RWPE2 (cell line): ENCODE measurements at regions not wholly inside any gene's neighbourhood (a gene's known extent, or its start where the extent isn't known, plus 50 kb on each side); places are given as distances from the start of the nearest gene placed in this dataset.

Experiments
- ATAC-seq: fragments of 200-7000 bp; cut with Tn5 transposase; 3 replicates; pipeline ENCODE4 v1.9.1; 2021; ENCODE audit warnings: low read depth
- DNase-seq: peaks from one replicate; pipeline ENCODE4 v3.0.0-alpha.2; 2020; ENCODE audit warnings: low spot score
- H3K27ac ChIP-seq: fragments of 450-650 bp; 2 replicates; pipeline ENCODE4 v1.5.1; 2017; ENCODE audit warnings: mild to moderate bottlenecking; ENCODE audit not compliant: poor library complexity, severe bottlenecking
- H3K27me3 ChIP-seq: fragments of 250-450 bp; sonication (Bioruptor Pico); 2 replicates; pipeline ENCODE4 v1.5.1; 2021; ENCODE audit warnings: mild to moderate bottlenecking, moderate library complexity; ENCODE audit not compliant: insufficient read depth, poor library complexity, severe bottlenecking
- H3K36me3 ChIP-seq: fragments of 250-450 bp; sonication (Bioruptor Pico); 2 replicates; pipeline ENCODE4 v1.5.1; 2020; ENCODE audit warnings: low read depth, mild to moderate bottlenecking, moderate library complexity
- H3K4me1 ChIP-seq: fragments of 250-450 bp; sonication (Bioruptor Pico); 2 replicates; pipeline ENCODE4 v1.5.1; 2021; ENCODE audit warnings: mild to moderate bottlenecking, moderate library complexity; ENCODE audit not compliant: insufficient read depth, poor library complexity, severe bottlenecking
- H3K4me3 ChIP-seq: fragments of 250-450 bp; sonication (Bioruptor Pico); 2 replicates; pipeline ENCODE4 v1.5.1; 2021; ENCODE audit warnings: mild to moderate bottlenecking, moderate library complexity; ENCODE audit not compliant: severe bottlenecking
- H3K9me3 ChIP-seq: fragments of 250-450 bp; sonication (Bioruptor Pico); 2 replicates; pipeline ENCODE4 v1.5.1; 2021; ENCODE audit warnings: mild to moderate bottlenecking, moderate library complexity; ENCODE audit not compliant: severe bottlenecking
- TF ChIP-seq, protein P1 (sequence below): fragments of 450-650 bp; IDR thresholded peaks from one replicate; pipeline ENCODE4 v1.5.1; 2017; ENCODE audit warnings: mild to moderate bottlenecking, moderate library complexity; ENCODE audit not compliant: poor library complexity, severe bottlenecking

DNA sequence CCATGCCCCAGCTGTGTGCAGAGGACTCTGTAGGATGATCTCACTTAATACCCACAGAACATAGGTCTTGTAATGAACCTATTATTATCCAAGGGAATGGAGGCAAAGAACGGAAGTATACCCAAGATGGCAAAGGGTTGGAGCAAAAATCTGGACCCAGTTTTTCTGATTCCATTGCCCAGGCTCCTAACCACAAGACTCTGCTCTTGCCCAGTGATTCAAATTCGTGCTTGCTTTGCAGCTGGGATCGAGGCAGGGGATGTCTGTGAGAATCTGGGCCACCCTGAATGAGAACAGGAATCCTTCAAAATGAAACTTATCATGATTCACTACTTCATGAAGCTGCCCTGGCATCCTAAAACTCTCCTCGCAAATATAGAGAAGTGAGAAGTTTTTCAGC lies 97.5 kb upstream of the KCNJ6 start:
- Histone ChIP-seq H3K36me3 (no peaks in the 10 kb centered on the region), H3K4me3 (no peak overlapping the region), H3K27me3 (no peaks in the 10 kb centered on the region), H3K4me1 (peaks cover 7% of the 10 kb centered on the region), H3K9me3 (no peaks in the 10 kb centered on the region), H3K27ac (no peak overlapping the region)
- ATAC-seq: no peak
- TF ChIP-seq, protein P1, sequence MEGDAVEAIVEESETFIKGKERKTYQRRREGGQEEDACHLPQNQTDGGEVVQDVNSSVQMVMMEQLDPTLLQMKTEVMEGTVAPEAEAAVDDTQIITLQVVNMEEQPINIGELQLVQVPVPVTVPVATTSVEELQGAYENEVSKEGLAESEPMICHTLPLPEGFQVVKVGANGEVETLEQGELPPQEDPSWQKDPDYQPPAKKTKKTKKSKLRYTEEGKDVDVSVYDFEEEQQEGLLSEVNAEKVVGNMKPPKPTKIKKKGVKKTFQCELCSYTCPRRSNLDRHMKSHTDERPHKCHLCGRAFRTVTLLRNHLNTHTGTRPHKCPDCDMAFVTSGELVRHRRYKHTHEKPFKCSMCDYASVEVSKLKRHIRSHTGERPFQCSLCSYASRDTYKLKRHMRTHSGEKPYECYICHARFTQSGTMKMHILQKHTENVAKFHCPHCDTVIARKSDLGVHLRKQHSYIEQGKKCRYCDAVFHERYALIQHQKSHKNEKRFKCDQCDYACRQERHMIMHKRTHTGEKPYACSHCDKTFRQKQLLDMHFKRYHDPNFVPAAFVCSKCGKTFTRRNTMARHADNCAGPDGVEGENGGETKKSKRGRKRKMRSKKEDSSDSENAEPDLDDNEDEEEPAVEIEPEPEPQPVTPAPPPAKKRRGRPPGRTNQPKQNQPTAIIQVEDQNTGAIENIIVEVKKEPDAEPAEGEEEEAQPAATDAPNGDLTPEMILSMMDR: no peak
- DNase-seq: no peak

GRCh38 chr21:38014298-38014697 lies 98.0 kb upstream of the KCNJ6 start:
- Histone ChIP-seq H3K4me3 (no peak overlapping the region), H3K36me3 (no peaks in the 10 kb centered on the region), H3K27me3 (no peaks in the 10 kb centered on the region), H3K27ac (no peak overlapping the region), H3K4me1 (peaks cover 7% of the 10 kb centered on the region), H3K9me3 (no peaks in the 10 kb centered on the region)
- DNase-seq (no peak), ATAC-seq (no peak; the same call in 2 of the 3 replicates)
- TF ChIP-seq, protein P1: no peak

DNA sequence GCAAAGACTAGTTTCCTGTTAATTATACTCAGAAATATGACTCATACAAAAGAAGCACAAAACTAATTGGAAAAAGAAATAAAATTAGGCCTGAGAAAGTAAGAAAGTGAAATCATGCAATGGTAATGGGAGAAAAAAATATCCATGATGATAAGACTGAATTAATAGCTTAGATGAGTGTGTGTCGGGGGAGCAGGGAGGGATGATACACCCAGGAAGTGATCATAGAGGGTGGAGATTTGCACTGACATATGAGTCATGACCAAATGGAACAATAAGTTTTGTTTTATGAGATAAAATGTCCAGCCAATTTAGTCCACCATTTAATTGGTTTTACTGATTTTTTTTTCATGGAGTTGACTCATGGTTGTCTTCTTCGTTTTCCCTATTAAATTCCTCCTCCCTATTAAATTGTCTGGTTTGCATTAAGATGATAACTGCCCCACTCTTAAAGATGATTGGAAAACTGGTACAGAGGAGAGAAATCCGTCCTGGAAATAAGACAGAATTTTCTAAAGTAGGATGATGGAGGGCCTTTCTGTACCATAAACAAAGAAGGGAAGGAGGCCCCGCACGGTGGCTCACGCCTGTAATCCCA lies 111.7 kb upstream of the KCNJ6 start:
- Histone ChIP-seq H3K4me3 (no peak overlapping the region), H3K36me3 (no peaks in the 10 kb centered on the region), H3K9me3 (no peaks in the 10 kb centered on the region), H3K4me1 (peaks cover 10% of the 10 kb centered on the region), H3K27me3 (no peaks in the 10 kb centered on the region), H3K27ac (peak overlapping the region; percentile 77)
- TF ChIP-seq, protein P1: no peak
- DNase-seq (no peak), ATAC-seq (peak; percentile 94)

DNA sequence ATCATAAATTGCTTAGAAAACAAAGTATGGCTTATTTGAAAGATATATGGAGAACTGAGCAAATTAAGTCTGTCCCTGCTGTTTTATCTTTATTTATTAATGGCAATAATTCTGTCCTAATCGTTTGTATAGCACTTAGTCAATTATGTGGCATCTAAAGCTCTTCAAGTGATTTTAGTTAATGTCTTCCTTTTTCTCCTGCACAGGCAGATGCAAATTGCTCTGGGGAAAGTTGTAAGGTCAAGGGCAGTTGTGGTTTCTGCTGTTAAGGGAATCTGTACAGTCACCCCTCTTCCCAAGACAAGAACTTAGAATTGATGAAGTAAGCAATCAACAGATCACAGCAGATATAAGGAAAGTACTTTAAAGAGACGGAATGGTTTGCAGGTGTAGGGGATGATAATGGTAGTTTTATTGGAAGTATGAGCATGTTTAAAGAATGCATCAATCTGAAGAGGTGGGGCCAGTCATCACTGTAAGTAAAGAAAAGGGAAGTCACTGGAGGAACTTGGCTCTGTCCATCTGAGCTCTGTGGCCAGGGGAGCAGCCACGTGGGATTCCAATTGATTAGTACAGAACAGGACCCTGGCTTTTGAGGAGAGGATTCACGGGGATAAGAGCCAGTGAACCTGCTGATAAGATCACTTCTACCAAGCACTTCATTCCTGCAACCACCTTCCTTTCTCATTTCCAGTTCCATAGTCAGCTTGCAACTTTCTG lies 116.0 kb upstream of the KCNJ6 start:
- no peak for DNase-seq
- Histone ChIP-seq H3K9me3 (no peaks in the 10 kb centered on the region), H3K36me3 (no peaks in the 10 kb centered on the region), H3K27me3 (no peaks in the 10 kb centered on the region), H3K4me1 (peaks cover 13% of the 10 kb centered on the region), H3K27ac (no peak overlapping the region), H3K4me3 (no peak overlapping the region)
- TF ChIP-seq, protein P1: no peak
- ATAC-seq: no peak

DNA sequence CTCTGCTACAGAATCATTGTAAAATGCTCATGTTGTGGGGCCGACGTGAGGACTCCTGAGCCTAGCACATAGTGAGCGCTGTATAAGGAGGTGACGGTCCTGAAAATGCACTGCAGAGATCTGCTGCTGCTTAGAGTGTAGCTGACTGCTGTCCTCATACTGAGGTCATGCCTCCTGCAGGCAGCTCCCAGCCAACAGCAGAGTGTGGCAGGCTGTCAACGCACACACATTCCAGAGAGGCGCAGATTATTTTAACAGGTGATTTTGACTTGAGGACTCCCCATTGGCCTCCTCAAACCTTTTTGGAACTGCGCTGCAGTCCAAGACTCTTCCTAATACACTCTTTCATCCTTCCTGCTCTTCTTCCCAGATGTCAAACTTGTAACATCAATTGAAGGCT lies 119.8 kb upstream of the KCNJ6 start:
- no peak for ATAC-seq

More for the DNA sequence above, 119.8 kb upstream of the KCNJ6 start:
- H3K4me1 ChIP-seq: peaks cover 5% of the 10 kb centered on the region
- no peaks in the 10 kb centered on the region for H3K36me3 ChIP-seq
- H3K27ac ChIP-seq: no peak overlapping the region
- TF ChIP-seq, protein P1: no peak
- no peaks in the 10 kb centered on the region for H3K27me3 ChIP-seq
- H3K4me3 ChIP-seq: no peak overlapping the region
- no peak for DNase-seq
- H3K9me3 ChIP-seq: no peaks in the 10 kb centered on the region
